ENCODE measurements at regions not wholly inside any gene's neighbourhood (a gene's known extent, or its start where the extent isn't known, plus 50 kb on each side); places are given as distances from the start of the nearest gene placed in this dataset.
"Not testable (repeated sequence)": the region's sequence is repeated elsewhere in the genome, so short reads cannot be mapped to it uniquely, and the experiment has no call there.

- no peak for DNase-seq (ENCODE audit: low read depth in 1 of 2, low spot score in 1 of 2)
Observed at GRCh38 chr12:67533159-67533558, 115.4 kb upstream of the DYRK2 start.

GRCh38 chr12:67534046-67534445 is 114.5 kb upstream of the DYRK2 start:
- no peak for DNase-seq (ENCODE audit: low read depth in 1 of 2, low spot score in 1 of 2)

GRCh38 chr12:67534681-67535080 is 113.9 kb upstream of the DYRK2 start:
- no peak for DNase-seq (ENCODE audit: low read depth in 1 of 2, low spot score in 1 of 2)

GRCh38 chr12:67535176-67535575 is 113.4 kb upstream of the DYRK2 start:
- DNase-seq (ENCODE audit: low read depth in 1 of 2, low spot score in 1 of 2), result no peak

- DNase-seq (ENCODE audit: low read depth in 1 of 2, low spot score in 1 of 2), result no peak
Observed at GRCh38 chr12:67535971-67536370, 112.6 kb upstream of the DYRK2 start.

- DNase-seq (ENCODE audit: low read depth in 1 of 2, low spot score in 1 of 2), result no peak
Observed at GRCh38 chr12:67539329-67539728, 109.2 kb upstream of the DYRK2 start.

- DNase-seq (ENCODE audit: low read depth in 1 of 2, low spot score in 1 of 2), result no peak
Observed at GRCh38 chr12:67539946-67540345, 108.6 kb upstream of the DYRK2 start.

GRCh38 chr12:67540920-67541624 is 107.5 kb upstream of the DYRK2 start:
- no peak for DNase-seq (ENCODE audit: low read depth in 1 of 2, low spot score in 1 of 2)

- no peak for DNase-seq (ENCODE audit: low read depth in 1 of 2, low spot score in 1 of 2)
Observed at GRCh38 chr12:67541625-67541991, 106.9 kb upstream of the DYRK2 start.

GRCh38 chr12:67543021-67543770 is 105.3 kb upstream of the DYRK2 start:
- no peak for DNase-seq (ENCODE audit: low read depth in 1 of 2, low spot score in 1 of 2)

GRCh38 chr12:67545298-67545697 is 103.2 kb upstream of the DYRK2 start:
- no peak for DNase-seq (ENCODE audit: low read depth in 1 of 2, low spot score in 1 of 2)

GRCh38 chr12:67546746-67547145 is 101.8 kb upstream of the DYRK2 start:
- no peak for DNase-seq (ENCODE audit: low read depth in 1 of 2, low spot score in 1 of 2)

GRCh38 chr12:67555075-67555717 is 93.3 kb upstream of the DYRK2 start:
- DNase-seq (ENCODE audit: low read depth in 1 of 2, low spot score in 1 of 2), result not testable (repeated sequence)

GRCh38 chr12:67558775-67559174 is 89.8 kb upstream of the DYRK2 start:
- DNase-seq (ENCODE audit: low read depth in 1 of 2, low spot score in 1 of 2), result no peak

GRCh38 chr12:67559751-67560150 is 88.8 kb upstream of the DYRK2 start:
- no peak for DNase-seq (ENCODE audit: low read depth in 1 of 2, low spot score in 1 of 2)

GRCh38 chr12:67562513-67563287 is 85.8 kb upstream of the DYRK2 start:
- DNase-seq (ENCODE audit: low read depth in 1 of 2, low spot score in 1 of 2), result no peak

- DNase-seq (ENCODE audit: low read depth in 1 of 2, low spot score in 1 of 2), result no peak
Observed at GRCh38 chr12:67568055-67568454, 80.5 kb upstream of the DYRK2 start.

- no peak for DNase-seq (ENCODE audit: low read depth in 1 of 2, low spot score in 1 of 2)
Observed at GRCh38 chr12:67572492-67572891, 76.1 kb upstream of the DYRK2 start.

- DNase-seq (ENCODE audit: low read depth in 1 of 2, low spot score in 1 of 2), result no peak
Observed at GRCh38 chr12:67573566-67573965, 75.0 kb upstream of the DYRK2 start.

GRCh38 chr12:67578976-67579661 is 69.4 kb upstream of the DYRK2 start:
- DNase-seq (ENCODE audit: low read depth in 1 of 2, low spot score in 1 of 2), result peak in 1 of 2 donors; percentile 12

GRCh38 chr12:67579662-67580003 is 68.9 kb upstream of the DYRK2 start:
- no peak for DNase-seq (ENCODE audit: low read depth in 1 of 2, low spot score in 1 of 2)

Measured in activated CD4-positive, alpha-beta T cell treated with anti-CD3 and anti-CD28 coated beads, Interleukin-2, amount 50 U/mL, for 24 hours (primary cell).